K562 (cell line): ENCODE measurements at regions not wholly inside any gene's neighbourhood (a gene's known extent, or its start where the extent isn't known, plus 50 kb on each side); places are given as distances from the start of the nearest gene placed in this dataset.
A peak's percentile ranks its signal among the peaks of the same experiment; 100 is the strongest.

Source experiments
- ATAC-seq: fragments of 200-7000 bp; cut with Tn5 transposase; 3 replicates; pipeline ENCODE4 v1.9.1; 2020; ENCODE audit warnings: moderate library complexity
- BruUV-seq: library from RNA; stranded (reverse); fragments of 400-500 nt; replicated peaks from 2 replicates; lab custom pipeline; 2021; lab: Mats Ljungman, UMichigan
- CTCF ChIA-PET: fragments of 300-600 bp; formaldehyde crosslinking; extraction: SDS; loops from one replicate; lab custom pipeline; 2021; ENCODE audit warnings: low intra/inter-chr PET ratio; lab: Yijun Ruan, JAX
- POLR2A ChIA-PET: fragments of 300-600, 350-650 bp; sonication (Branson Sonifier 250); formaldehyde crosslinking; extraction: SDS; loops from one replicate; lab custom pipeline; 2021; ENCODE audit warnings: antibody characterized with exemption, inconsistent platforms; lab: Yijun Ruan, JAX
- DNase-seq, 4 experiments: peaks; one replicate each; pipeline versions ENCODE4 v3.0.0 to v3.0.0-alpha.2; 2011 to 2018; ENCODE audit warnings: low spot score in 3 of 4, mixed read lengths in 3 of 4; ENCODE audit errors: extremely low read depth in 1 of 4
- FAIRE-seq: peaks from 2 replicates; lab custom pipeline; 2011; peaks lifted over from hg19 to GRCh38; lab: Jason Lieb, UNC
- H2AFZ ChIP-seq: 2 replicates; pipeline ENCODE4 v1.6.0; 2011; ENCODE audit warnings: low read depth, low read length, control low read depth, inconsistent platforms
- H3K27ac ChIP-seq: fragments of 200-600 bp; 3 replicates; pipeline ENCODE4 v1.8.0; 2011; ENCODE audit warnings: low read depth, mild to moderate bottlenecking, control low read depth, inconsistent platforms, low read length, moderate library complexity, mixed read lengths; ENCODE audit errors: extremely low read depth
- H3K27me3 ChIP-seq, 2 experiments: fragments of 300-600 bp in 1 of 2; 2 replicates in 1 of 2; 3 replicates in 1 of 2; pipeline versions ENCODE4 v1.6.0 to v1.8.0; 2011; ENCODE audit warnings: inconsistent platforms in 2 of 2, low read length in 2 of 2, mild to moderate bottlenecking in 1 of 2, mixed read lengths in 1 of 2, moderate library complexity in 1 of 2; ENCODE audit not compliant: control insufficient read depth in 2 of 2, insufficient read depth in 2 of 2
- H3K36me3 ChIP-seq: fragments of 300-600 bp; 3 replicates; pipeline ENCODE4 v1.8.0; 2011; ENCODE audit warnings: mild to moderate bottlenecking, low read length, inconsistent platforms; ENCODE audit not compliant: control insufficient read depth, insufficient read depth
- H3K4me1 ChIP-seq, 2 experiments: fragments of 200-600 bp in 1 of 2; replicated peaks in 1 of 2; 2 replicates in 1 of 2; 3 replicates in 1 of 2; pipeline versions ENCODE4 v1.5.1 to v1.8.0; 2011; ENCODE audit warnings: inconsistent platforms in 2 of 2, low read length in 2 of 2, mild to moderate bottlenecking in 1 of 2, mixed read lengths in 1 of 2, moderate library complexity in 1 of 2; ENCODE audit not compliant: control insufficient read depth in 2 of 2, insufficient read depth in 2 of 2
- H3K4me2 ChIP-seq: 2 replicates; pipeline ENCODE4 v1.6.1; 2011; ENCODE audit warnings: low read length, control low read depth, inconsistent platforms, mixed read lengths; ENCODE audit not compliant: insufficient read depth
- H3K4me3 ChIP-seq: fragments of 200-600 bp; sonication (generic), shearing (Covaris generic); 2 replicates; pipeline ENCODE4 v1.5.1; 2016; ENCODE audit warnings: control low read depth, inconsistent platforms
- H3K79me2 ChIP-seq: fragments of 200-600 bp; 3 replicates; pipeline ENCODE4 v1.8.0; 2011; ENCODE audit warnings: low read length, inconsistent platforms; ENCODE audit not compliant: control insufficient read depth, insufficient read depth
- H3K9ac ChIP-seq, 2 experiments: 2 replicates each; pipeline versions ENCODE4 v1.6.0 to v1.6.1; 2011; ENCODE audit warnings: low read depth in 2 of 2, low read length in 2 of 2, control low read depth in 1 of 2, inconsistent platforms in 1 of 2, mild to moderate bottlenecking in 1 of 2, mixed read lengths in 1 of 2; ENCODE audit not compliant: insufficient read depth in 1 of 2
- H3K9me1 ChIP-seq: one replicate; pipeline ENCODE4 v1.6.0; 2011; ENCODE audit warnings: inconsistent platforms, mild to moderate bottlenecking, low read length, moderate library complexity; ENCODE audit not compliant: control insufficient read depth, insufficient read depth
- H3K9me3 ChIP-seq: replicated peaks from 2 replicates; pipeline ENCODE4 v1.5.1; 2011; ENCODE audit warnings: low read depth, low read length, inconsistent platforms; ENCODE audit not compliant: control insufficient read depth, insufficient read depth
- H4K20me1 ChIP-seq: replicated peaks from 2 replicates; pipeline ENCODE4 v1.6.1; 2011; ENCODE audit warnings: low read length, inconsistent platforms, mixed read lengths; ENCODE audit not compliant: control insufficient read depth, insufficient read depth
- CCAR2 ChIP-seq: fragments of 200-400 bp; formaldehyde crosslinking; IDR thresholded peaks from 2 replicates; pipeline ENCODE4 v1.6.1; 2017; ENCODE audit warnings: mild to moderate bottlenecking, low read depth, low read length
- FOXJ3 ChIP-seq: sonication (generic); formaldehyde crosslinking; IDR thresholded peaks from 2 replicates; pipeline ENCODE4 v1.4.0; 2020; ENCODE audit warnings: mild to moderate bottlenecking, missing genetic modification reagents
- PPARD ChIP-seq: fragments of 250-450 bp; sonication (Bioruptor Pico); IDR thresholded peaks from 2 replicates; pipeline ENCODE4 v1.8.0; 2022; ENCODE audit warnings: inconsistent platforms, mild to moderate bottlenecking, moderate library complexity
- ZC3H11A ChIP-seq: IDR thresholded peaks from 2 replicates; pipeline ENCODE4 v1.6.1; 2012; ENCODE audit warnings: low read depth, low read length, improper control_type of control experiment
- ZNF282 ChIP-seq: sonication (generic); formaldehyde crosslinking; IDR thresholded peaks from 2 replicates; pipeline ENCODE4 v1.8.1; 2023; ENCODE audit warnings: missing genetic modification reagents
- WGBS: fragments of 100-300 bp; shearing (Covaris generic); methylation state at CpG from one replicate; pipeline ENCODE4 v1.1.6; 2016; ENCODE audit warnings: low coverage, mixed read lengths; ENCODE audit not compliant: insufficient coverage; ENCODE audit errors: missing lambda C conversion rate; 5-methylcytosine and 5-hydroxymethylcytosine counted together
- in situ Hi-C: fragments of 300-500 bp; cut with MboI; formaldehyde crosslinking; loops from 4 replicates; pipeline ENCODE4 v1.15.0; 2018; ENCODE audit warnings: inconsistent platforms, mixed read lengths
- intact Hi-C: fragments of 100-400 bp; cut with micrococcal nuclease; formaldehyde crosslinking; loops from 2 replicates; pipeline ENCODE4 v1.14.2; 2022
- TF ChIP-seq, protein P1 (sequence below): IDR thresholded peaks from 2 replicates; pipeline ENCODE4 v1.6.1; 2011; ENCODE audit not compliant: insufficient read length; ENCODE audit errors: extremely low read depth

DNA sequence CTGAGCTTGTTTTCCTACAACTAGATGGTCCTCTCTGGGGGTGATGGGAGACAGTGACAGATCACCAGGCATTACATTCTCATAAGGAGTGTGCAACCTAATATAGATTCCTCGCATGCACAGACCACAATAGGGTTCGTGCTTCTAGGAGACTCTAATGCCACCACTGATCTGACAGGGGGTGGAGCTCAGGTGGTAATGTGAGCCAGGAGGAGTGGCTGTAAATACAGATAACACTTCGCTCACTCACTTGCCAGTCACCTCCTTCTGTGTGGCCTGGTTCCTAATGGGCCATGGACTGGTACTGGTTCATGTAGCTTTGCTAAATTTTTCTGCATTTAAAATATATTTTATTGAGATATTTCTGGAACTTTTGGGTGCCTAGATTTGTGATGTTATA lies 202.3 kb upstream of the ZNF32 start:
- ATAC-seq (peak; percentile 69; the same call in 2 of the 3 replicates), FAIRE-seq (peak; percentile 29), DNase-seq (peak in 1 of 4 experiments; percentile 12)
- Histone ChIP-seq H3K9me1 (no peaks in the 10 kb centered on the region), H3K4me1 (no peaks in the 10 kb centered on the region), H2AFZ (no peak overlapping the region), H4K20me1 (peaks cover 4% of the 10 kb centered on the region; the same call in 1 of the 2 replicates), H3K9ac (no peak overlapping the region), H3K4me3 (no peak overlapping the region), H3K27ac (no peak overlapping the region), H3K27me3 (peaks cover 2 to 18% of the 10 kb centered on the region in 2 experiments; a peak in 3 of 5 replicates), H3K36me3 (no peaks in the 10 kb centered on the region), H3K79me2 (no peaks in the 10 kb centered on the region), H3K9me3 (no peaks in the 10 kb centered on the region), H3K4me2 (no peak overlapping the region)
- TF ChIP-seq FOXJ3 (CRISPR knock-in tag) (no peak), PPARD (CRISPR knock-in tag) (no peak), ZNF282 (CRISPR knock-in tag) (no peak), CCAR2 (no peak), ZC3H11A (no peak)
- TF ChIP-seq, protein P1, sequence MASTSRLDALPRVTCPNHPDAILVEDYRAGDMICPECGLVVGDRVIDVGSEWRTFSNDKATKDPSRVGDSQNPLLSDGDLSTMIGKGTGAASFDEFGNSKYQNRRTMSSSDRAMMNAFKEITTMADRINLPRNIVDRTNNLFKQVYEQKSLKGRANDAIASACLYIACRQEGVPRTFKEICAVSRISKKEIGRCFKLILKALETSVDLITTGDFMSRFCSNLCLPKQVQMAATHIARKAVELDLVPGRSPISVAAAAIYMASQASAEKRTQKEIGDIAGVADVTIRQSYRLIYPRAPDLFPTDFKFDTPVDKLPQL: no peak
- WGBS: 0% methylated on average over 3 of the region's 3 CpGs
- POLR2A ChIA-PET: interaction anchor here (0.6 kb wide), 1 partner anchor 563 kb away, joined by 3 read pairs; no protein-coding TSS in a partner anchor
- BruUV-seq: no TSS peak
- in situ Hi-C loops (no loop called here), intact Hi-C loops (loop anchor here (10.0 kb wide), 1 partner anchor 176 kb away; no protein-coding TSS in a partner anchor)
- CTCF ChIA-PET: no interaction called here
